ENCODE measurements at regions not wholly inside any gene's neighbourhood (a gene's known extent, or its start where the extent isn't known, plus 50 kb on each side); places are given as distances from the start of the nearest gene placed in this dataset.
"Not testable (repeated sequence)": the region's sequence is repeated elsewhere in the genome, so short reads cannot be mapped to it uniquely, and the experiment has no call there.

- peak in 2 of 3 donors; percentile 18 to 19 for DNase-seq
These were observed 63.1 kb downstream of the MTNR1B start for GRCh38 chr11:93032580-93032979.

- no peak for DNase-seq
These were observed 63.6 kb downstream of the MTNR1B start for GRCh38 chr11:93033093-93033492.

- no peak for DNase-seq
These were observed 64.7 kb downstream of the MTNR1B start for GRCh38 chr11:93034031-93034722.

DNA sequence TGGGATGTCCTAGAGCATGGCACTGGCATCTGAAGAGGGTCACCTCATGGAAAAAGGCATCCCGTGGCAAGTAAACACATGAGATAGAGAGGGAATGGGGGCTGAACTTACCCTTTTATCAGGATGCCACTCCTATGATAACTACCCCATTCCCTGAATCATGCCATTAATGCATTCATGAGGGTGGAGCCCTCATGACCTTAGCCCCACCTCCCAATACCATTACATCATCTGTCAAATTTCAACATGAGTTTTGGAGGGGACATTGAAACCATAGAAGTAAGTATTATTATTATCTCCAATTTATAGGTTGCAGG, 65.2 kb downstream of the MTNR1B start:
- no peak for DNase-seq

- no peak for DNase-seq
These were observed 69.1 kb downstream of the MTNR1B start for GRCh38 chr11:93038521-93038920.

GRCh38 chr11:93039531-93040240, 70.2 kb downstream of the MTNR1B start:
- no peak for DNase-seq

DNA sequence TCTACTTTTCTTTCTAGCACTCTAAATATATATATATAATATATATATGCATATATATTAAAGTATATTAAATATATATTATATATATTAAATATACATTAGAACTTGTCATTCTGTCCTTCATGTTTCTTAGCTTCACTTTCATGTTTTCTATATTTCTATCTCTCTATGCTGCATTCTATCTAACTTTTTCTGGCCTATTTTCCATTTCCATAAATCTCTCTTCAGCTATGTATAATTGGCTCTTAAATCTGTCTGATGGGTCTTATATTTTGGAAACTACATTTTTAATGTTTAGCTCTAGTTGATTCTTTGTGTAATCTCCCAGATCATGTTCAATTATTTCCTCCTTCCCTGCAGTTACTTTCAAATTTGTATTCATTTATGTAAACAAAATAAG, 72.2 kb downstream of the MTNR1B start:
- DNase-seq: no peak

- DNase-seq: not testable (repeated sequence)
These were observed 73.7 kb downstream of the MTNR1B start for GRCh38 chr11:93043186-93043585.

GRCh38 chr11:93049740-93050139, 80.3 kb downstream of the MTNR1B start:
- DNase-seq: no peak

- peak in 1 of 3 donors; percentile 31 for DNase-seq
These were observed 81.7 kb downstream of the MTNR1B start for GRCh38 chr11:93051186-93051585.

DNA sequence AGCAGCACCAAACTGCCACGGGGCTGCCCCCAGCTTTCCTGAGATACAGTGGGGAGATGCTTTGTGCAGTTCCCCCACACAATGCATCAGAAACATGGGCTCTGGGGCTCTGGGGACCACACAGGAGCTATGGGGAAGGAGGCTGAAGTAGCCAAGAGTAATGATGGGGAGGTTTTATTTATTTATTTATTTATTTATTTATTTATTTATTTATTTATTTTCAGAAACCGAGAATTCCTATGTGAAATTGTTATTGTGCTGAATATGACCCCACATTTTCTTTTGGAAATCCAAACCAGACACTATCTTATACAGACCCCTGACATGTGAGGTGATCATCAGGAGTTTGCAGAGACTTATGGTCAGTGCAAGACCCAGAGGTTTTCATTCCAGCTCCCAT, 84.4 kb downstream of the MTNR1B start:
- DNase-seq: no peak

GRCh38 chr11:93054279-93054678, 84.8 kb downstream of the MTNR1B start:
- no peak for DNase-seq

DNA sequence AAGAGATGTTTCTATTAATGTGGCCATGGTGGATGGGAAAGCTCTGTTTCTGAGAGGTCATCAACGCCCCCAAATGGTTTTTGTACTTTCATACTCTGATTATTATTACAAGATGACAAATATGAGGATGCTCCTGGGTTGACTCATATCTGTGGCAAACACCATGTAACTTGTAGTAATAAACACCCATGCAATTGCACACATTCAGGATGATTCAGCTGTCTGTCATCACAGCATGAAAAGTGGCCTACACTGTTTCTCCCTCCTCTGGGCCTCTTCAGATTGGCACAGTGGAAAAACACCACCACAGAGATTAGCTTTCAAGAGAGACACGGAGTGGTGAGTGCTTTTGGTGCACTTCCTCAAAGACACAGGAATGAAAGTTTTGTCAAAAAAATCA, 85.4 kb downstream of the MTNR1B start:
- DNase-seq: peak in 1 of 3 donors; percentile 79

GRCh38 chr11:93059117-93059957, 89.9 kb downstream of the MTNR1B start:
- peak; percentile 25 to 63 (median 34) for DNase-seq

- DNase-seq: no peak
These were observed 93.6 kb downstream of the MTNR1B start for GRCh38 chr11:93063086-93063485.

- DNase-seq: not testable (repeated sequence)
These were observed 95.7 kb downstream of the MTNR1B start for GRCh38 chr11:93065074-93065674.

- DNase-seq: no peak
These were observed 98.5 kb downstream of the MTNR1B start for GRCh38 chr11:93067881-93068390.

DNA sequence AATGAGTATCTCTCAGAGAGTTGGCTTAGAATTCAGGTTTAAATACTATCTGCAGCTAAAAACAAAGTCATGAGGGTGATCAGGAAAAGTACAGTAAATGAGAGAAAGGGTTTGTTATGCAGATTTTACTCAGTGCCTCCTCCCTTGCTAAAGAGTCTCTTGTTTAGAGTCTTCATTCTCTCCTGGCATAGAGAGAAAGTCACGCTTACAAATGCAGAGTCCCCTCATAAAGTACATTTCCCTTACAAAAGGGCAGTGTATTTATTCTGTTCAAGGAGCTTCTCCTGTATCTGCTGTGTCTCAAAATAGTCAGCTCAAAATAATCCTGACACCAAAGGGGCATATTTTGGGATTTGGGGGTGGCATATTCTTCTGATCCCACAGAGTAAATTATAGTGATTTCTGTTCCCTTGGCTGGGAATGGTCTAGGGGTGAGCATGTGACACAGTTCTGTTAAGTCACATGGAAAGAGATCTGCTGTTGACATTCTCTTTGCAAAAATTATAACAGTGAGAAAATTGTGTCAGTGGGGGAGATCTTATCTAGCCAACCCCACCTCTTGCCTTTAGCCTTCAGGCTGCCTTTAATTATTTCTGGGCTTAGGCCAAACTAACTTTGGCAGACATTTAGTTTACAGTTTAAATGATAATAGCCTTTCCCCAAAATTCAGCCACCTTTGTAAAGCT, 102.9 kb downstream of the MTNR1B start:
- no peak for DNase-seq

DNA sequence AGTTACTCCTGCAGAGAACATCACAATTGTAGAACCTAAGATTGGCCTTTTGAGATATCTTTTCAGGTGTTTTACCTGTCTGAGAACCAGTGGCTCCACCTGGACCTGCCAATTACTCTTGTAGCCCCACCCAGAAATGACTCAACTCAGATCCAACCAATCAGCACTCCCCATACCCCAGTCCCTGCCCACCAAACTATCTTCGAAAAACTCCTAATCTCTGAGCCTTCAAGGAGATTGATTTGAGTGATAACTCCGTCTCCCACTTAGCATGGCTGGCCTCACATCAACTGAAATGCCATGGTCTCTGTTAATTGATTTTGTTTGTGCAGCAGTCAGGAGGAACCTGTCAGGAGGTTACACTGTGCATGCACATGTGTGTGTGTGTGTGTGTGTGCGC, 103.6 kb downstream of the MTNR1B start:
- no peak for DNase-seq

- no peak for DNase-seq
These were observed 104.2 kb downstream of the MTNR1B start for GRCh38 chr11:93073508-93074280.

GRCh38 chr11:93074352-93074751, 104.9 kb downstream of the MTNR1B start:
- no peak for DNase-seq
